22Rv1 (cell line): ENCODE measurements at regions not wholly inside any gene's neighbourhood (a gene's known extent, or its start where the extent isn't known, plus 50 kb on each side); places are given as distances from the start of the nearest gene placed in this dataset.

Source experiments
- H3K27ac ChIP-seq: fragments of 450-650 bp; 2 replicates; pipeline ENCODE4 v1.5.1; 2017
- ZFX ChIP-seq: fragments of 450-650 bp; IDR thresholded peaks from 2 replicates; pipeline ENCODE4 v1.6.1; 2017; ENCODE audit warnings: antibody characterized with exemption, borderline replicate concordance
- TF ChIP-seq, protein P1 (sequence below): fragments of 450-650 bp; IDR thresholded peaks from 2 replicates; pipeline ENCODE4 v1.5.1; 2017; ENCODE audit warnings: mild to moderate bottlenecking

- H3K27ac ChIP-seq, result no peak overlapping the region
- no peak for TF ChIP-seq ZFX
- TF ChIP-seq, protein P1, sequence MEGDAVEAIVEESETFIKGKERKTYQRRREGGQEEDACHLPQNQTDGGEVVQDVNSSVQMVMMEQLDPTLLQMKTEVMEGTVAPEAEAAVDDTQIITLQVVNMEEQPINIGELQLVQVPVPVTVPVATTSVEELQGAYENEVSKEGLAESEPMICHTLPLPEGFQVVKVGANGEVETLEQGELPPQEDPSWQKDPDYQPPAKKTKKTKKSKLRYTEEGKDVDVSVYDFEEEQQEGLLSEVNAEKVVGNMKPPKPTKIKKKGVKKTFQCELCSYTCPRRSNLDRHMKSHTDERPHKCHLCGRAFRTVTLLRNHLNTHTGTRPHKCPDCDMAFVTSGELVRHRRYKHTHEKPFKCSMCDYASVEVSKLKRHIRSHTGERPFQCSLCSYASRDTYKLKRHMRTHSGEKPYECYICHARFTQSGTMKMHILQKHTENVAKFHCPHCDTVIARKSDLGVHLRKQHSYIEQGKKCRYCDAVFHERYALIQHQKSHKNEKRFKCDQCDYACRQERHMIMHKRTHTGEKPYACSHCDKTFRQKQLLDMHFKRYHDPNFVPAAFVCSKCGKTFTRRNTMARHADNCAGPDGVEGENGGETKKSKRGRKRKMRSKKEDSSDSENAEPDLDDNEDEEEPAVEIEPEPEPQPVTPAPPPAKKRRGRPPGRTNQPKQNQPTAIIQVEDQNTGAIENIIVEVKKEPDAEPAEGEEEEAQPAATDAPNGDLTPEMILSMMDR, result no peak
These were observed 103.3 kb upstream of the CIBAR2 start for GRCh38 chr16:85215478-85216118.

DNA sequence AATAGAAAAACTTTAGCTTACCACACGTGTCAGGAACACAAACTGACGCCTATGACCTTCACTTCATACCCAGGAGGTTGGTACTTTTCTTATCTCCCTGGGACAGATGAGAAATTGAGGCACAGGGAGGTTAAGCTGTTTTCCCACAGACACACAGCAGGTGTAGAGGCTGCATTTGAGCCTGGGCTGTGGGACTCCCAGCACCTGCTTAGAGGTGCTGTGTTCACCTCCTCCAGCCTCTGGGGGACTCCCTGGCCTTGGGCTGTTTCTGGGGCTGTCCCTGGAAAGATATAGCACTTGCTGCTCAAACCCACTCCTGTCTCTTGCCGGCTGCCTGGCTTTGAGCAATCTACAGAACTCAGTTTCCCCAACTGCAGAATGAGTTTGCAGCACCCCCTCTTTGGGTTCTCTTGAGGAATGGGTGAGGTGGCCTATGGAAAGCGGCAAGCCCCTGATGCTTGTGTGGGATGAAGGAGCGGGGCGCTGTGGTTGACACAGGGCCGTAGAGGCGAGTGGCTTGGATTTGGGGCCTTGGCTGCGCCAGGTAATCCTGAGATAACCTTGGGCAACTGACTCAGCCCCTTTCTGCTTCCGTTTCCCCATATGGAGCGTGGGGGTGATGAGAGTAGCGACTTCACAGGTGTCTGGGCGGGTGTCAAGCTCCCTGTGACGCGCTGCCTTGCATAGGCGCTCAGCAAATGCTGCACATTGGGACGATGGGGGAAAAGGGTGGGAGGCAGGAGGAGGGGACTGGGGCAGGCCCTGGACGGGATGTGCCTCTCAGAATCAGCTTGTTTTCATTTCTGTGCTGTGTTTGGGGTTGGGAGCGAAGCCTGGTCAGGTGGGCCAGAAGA, 104.5 kb upstream of the CIBAR2 start:
- no peak overlapping the region for H3K27ac ChIP-seq
- TF ChIP-seq, protein P1, result no peak

DNA sequence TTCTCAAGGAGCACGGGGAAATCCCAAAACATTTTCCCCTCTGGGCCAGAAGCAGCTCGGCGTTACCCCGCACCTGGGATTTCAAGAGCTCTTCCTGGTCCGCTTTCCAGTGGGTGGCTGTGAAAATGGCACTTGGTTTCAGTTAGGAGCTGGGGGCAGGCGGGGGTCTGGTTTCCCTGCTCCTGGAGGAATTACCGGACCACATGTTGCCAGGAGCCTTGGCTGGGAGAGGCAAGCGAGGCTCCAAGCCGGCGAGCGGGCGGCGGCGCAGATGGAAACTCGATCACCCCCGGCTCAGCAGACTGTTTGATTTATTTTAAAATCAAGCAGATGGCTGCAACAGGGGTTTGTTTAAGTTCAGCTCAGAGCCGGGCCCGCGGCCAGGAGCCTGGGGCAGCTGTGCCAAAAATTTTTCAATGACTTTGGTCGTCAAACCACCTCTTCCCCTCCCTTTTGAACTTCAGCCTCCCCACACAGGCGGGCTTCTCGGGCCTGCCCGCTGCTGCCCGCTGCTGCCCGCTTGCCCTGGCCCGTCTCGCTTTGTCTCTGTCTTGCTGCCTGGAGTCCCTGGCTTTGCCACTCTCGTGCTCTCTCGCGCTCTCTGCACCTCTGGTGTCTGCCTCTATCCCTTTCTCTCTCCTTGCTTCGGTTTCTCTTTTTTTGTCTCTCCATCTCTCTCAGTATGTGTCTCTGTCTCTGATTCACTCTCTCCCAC, 108.0 kb upstream of the CIBAR2 start:
- H3K27ac ChIP-seq, result no peak overlapping the region

GRCh38 chr16:85220964-85221731, 108.9 kb upstream of the CIBAR2 start:
- H3K27ac ChIP-seq, result no peak overlapping the region
- TF ChIP-seq, protein P1, result no peak
- TF ChIP-seq ZFX, result no peak

More for the DNA sequence above, 108.0 kb upstream of the CIBAR2 start:
- TF ChIP-seq ZFX, result no peak
- TF ChIP-seq, protein P1, result no peak

DNA sequence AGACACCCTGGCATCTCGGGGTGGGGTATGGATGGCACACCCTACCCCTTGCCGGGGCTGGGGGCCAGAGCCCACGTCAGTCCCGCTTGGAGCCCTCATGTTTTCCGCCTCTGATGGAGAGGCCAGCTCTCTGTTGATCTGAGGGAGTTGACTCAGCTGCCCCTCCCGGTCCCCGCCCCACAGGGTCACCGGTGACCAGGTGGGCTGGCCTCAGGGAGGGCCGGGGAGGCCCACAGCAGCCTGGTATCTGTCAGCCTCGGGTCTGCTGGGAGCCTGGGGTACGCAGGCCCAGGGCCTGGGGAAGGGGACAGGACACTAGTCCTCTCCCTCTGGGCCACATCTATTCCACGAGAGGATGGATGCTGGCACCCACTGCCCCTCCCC, 109.5 kb upstream of the CIBAR2 start:
- no peak overlapping the region for H3K27ac ChIP-seq
- TF ChIP-seq, protein P1, result no peak
- no peak for TF ChIP-seq ZFX

- no peak overlapping the region for H3K27ac ChIP-seq
- no peak for TF ChIP-seq ZFX
- TF ChIP-seq, protein P1, result no peak
These were observed 110.0 kb upstream of the CIBAR2 start for GRCh38 chr16:85222155-85222863.
